ENCODE measurements at regions not wholly inside any gene's neighbourhood (a gene's known extent, or its start where the extent isn't known, plus 50 kb on each side); places are given as distances from the start of the nearest gene placed in this dataset.

- TF ChIP-seq MXI1 (IDR thresholded peaks at IDR 0.05; ENCODE audit: borderline replicate concordance, low read depth, low read length), result no peak
- H3K27me3 ChIP-seq (ENCODE audit: control insufficient read depth, insufficient read depth, low read length), result no peaks in the 10 kb centered on the region
- H2AK5ac ChIP-seq (ENCODE audit: low read depth, low read length), result no peak overlapping the region
- H2AK9ac ChIP-seq (replicated peaks; ENCODE audit: low read depth, low read length, poor library complexity), result no peak overlapping the region
- no peak overlapping the region for H3K4ac ChIP-seq (ENCODE audit: low read depth, low read length)
- no peaks in the 10 kb centered on the region for H3K9me3 ChIP-seq (ENCODE audit: control insufficient read depth, insufficient read depth, low read length)
- H3K36me3 ChIP-seq (ENCODE audit: control insufficient read depth, insufficient read depth, low read length), result no peaks in the 10 kb centered on the region
- no peak overlapping the region for H4K91ac ChIP-seq (ENCODE audit: insufficient read depth, low read depth, low read length)
- H3K4me3 ChIP-seq (ENCODE audit: insufficient read depth, low read depth, low read length), result no peak overlapping the region
- H3K18ac ChIP-seq (ENCODE audit: low read depth, low read length), result no peak overlapping the region
- no peak overlapping the region for H3K9ac ChIP-seq (ENCODE audit: low read depth, low read length)
- no peak overlapping the region for H3K23ac ChIP-seq (ENCODE audit: low read depth, low read length)
- in situ Hi-C loops (cut with MboI; ENCODE audit: low sequenced_read_pairs) (no loop called here), dilution Hi-C loops (cut with HindIII; ENCODE audit: low sequenced_read_pairs, unreplicated experiment) (no loop called here), intact Hi-C loops (cut with micrococcal nuclease) (no loop called here)
- no peak overlapping the region for H2BK120ac ChIP-seq (ENCODE audit: low read depth, low read length)
- H2BK20ac ChIP-seq (ENCODE audit: low read depth, low read length), result no peak overlapping the region
- no peak overlapping the region for H3K14ac ChIP-seq (replicated peaks; ENCODE audit: low read depth, low read length)
- no peak overlapping the region for H3K56ac ChIP-seq (ENCODE audit: extremely low read depth, insufficient read depth, low read length)
- H3K9me1 ChIP-seq (ENCODE audit: insufficient read depth, low read length), result no peaks in the 10 kb centered on the region
- no peak for DNase-seq
- no peak overlapping the region for H4K8ac ChIP-seq (ENCODE audit: low read depth in 2 of 2, low read length in 2 of 2)
- no TSS peak for BruUV-seq (replicated peaks)
- H2BK15ac ChIP-seq (ENCODE audit: low read depth, low read length), result no peak overlapping the region
- H3K4me2 ChIP-seq (ENCODE audit: low read depth, low read length), result no peak overlapping the region
- POLR2A ChIA-PET (ENCODE audit: unreplicated experiment), result no interaction called here
- ATAC-seq (ENCODE audit: low read depth), result no peak
- H4K20me1 ChIP-seq (ENCODE audit: insufficient read depth, low read length), result no peaks in the 10 kb centered on the region
- H3K27ac ChIP-seq (ENCODE audit: insufficient read depth, low read length), result no peak overlapping the region
- no peak overlapping the region for H2BK5ac ChIP-seq (ENCODE audit: low read depth, low read length, poor library complexity, severe bottlenecking)
- WGBS, 2 experiments (ENCODE audit: extremely low coverage in 2 of 2, insufficient read length in 1 of 2), result no CpG with 5 or more reads among the region's 3 CpGs
- H2AFZ ChIP-seq (replicated peaks; ENCODE audit: low read length, poor library complexity), result no peak overlapping the region
- H4K5ac ChIP-seq (ENCODE audit: low read depth, low read length), result no peak overlapping the region
- CTCF ChIA-PET, result no interaction called here
- H3K4me1 ChIP-seq (ENCODE audit: control insufficient read depth, insufficient read depth, low read length), result no peaks in the 10 kb centered on the region
- H3K79me1 ChIP-seq (ENCODE audit: low read depth in 1 of 2, low read length in 2 of 2), result no peaks in the 10 kb centered on the region
Measured at GRCh38 chr4:169854090-169854489, 96.3 kb upstream of the HPF1 start.

Data from IMR-90 (cell line).